ENCODE measurements at regions not wholly inside any gene's neighbourhood (a gene's known extent, or its start where the extent isn't known, plus 50 kb on each side); places are given as distances from the start of the nearest gene placed in this dataset.

DNA sequence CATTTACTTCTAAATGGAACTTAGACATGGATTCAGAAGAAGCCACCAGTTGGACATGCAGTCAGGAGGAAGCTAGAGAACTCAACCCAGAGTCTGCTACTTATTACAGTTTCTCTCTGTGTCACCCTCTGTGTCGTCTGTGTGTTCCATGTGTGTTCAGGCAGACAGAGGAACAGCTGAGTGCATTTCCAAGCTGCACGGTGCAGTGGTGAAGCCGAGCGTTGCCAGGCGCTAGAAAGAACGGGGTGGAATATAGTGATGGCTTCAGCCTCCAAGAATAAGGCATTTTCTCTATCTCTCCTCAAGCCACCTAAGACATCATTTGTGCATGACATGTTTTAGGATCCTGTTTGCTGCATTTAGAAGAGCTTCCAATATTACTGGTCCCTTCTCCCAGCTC is 101.1 kb upstream of the CCL2 start:
- Histone ChIP-seq H3K27me3 (ENCODE audit: control insufficient read depth, insufficient read depth, low read length) (peaks cover 47% of the 10 kb centered on the region), H3K27ac (ENCODE audit: insufficient read depth, low read length) (no peak overlapping the region), H3K4ac (ENCODE audit: low read depth, low read length) (no peak overlapping the region), H3K79me1 (ENCODE audit: low read depth in 1 of 2, low read length in 2 of 2) (no peaks in the 10 kb centered on the region), H3K9me1 (ENCODE audit: insufficient read depth, low read length) (no peaks in the 10 kb centered on the region), H3K36me3 (ENCODE audit: control insufficient read depth, insufficient read depth, low read length) (no peaks in the 10 kb centered on the region), H2BK15ac (ENCODE audit: low read depth, low read length) (no peak overlapping the region), H3K4me3 (ENCODE audit: insufficient read depth, low read depth, low read length) (no peak overlapping the region), H3K14ac (replicated peaks; ENCODE audit: low read depth, low read length) (no peak overlapping the region), H4K20me1 (ENCODE audit: insufficient read depth, low read length) (no peaks in the 10 kb centered on the region), H2AK5ac (ENCODE audit: low read depth, low read length) (no peak overlapping the region), H3K23ac (ENCODE audit: low read depth, low read length) (no peak overlapping the region), H4K5ac (ENCODE audit: low read depth, low read length) (no peak overlapping the region), H2BK5ac (ENCODE audit: low read depth, low read length, poor library complexity, severe bottlenecking) (no peak overlapping the region), H3K9me3 (ENCODE audit: control insufficient read depth, insufficient read depth, low read length) (no peaks in the 10 kb centered on the region; the same call in 1 of the 2 replicates), H4K8ac (ENCODE audit: low read depth in 2 of 2, low read length in 2 of 2) (no peak overlapping the region), H2BK120ac (ENCODE audit: low read depth, low read length) (no peak overlapping the region), H3K56ac (ENCODE audit: extremely low read depth, insufficient read depth, low read length) (no peak overlapping the region), H2AK9ac (replicated peaks; ENCODE audit: low read depth, low read length, poor library complexity) (no peak overlapping the region), H2BK20ac (ENCODE audit: low read depth, low read length) (no peak overlapping the region), H3K4me1 (ENCODE audit: control insufficient read depth, insufficient read depth, low read length) (no peaks in the 10 kb centered on the region), H3K4me2 (ENCODE audit: low read depth, low read length) (no peak overlapping the region), H3K18ac (ENCODE audit: low read depth, low read length) (no peak overlapping the region), H2AFZ (replicated peaks; ENCODE audit: low read length, poor library complexity) (no peak overlapping the region), H4K91ac (ENCODE audit: insufficient read depth, low read depth, low read length) (no peak overlapping the region), H3K9ac (ENCODE audit: low read depth, low read length) (no peak overlapping the region)
- BruUV-seq (replicated peaks), result no TSS peak
- dilution Hi-C loops (cut with HindIII; ENCODE audit: low sequenced_read_pairs, unreplicated experiment) (no loop called here), in situ Hi-C loops (cut with MboI; ENCODE audit: low sequenced_read_pairs) (no loop called here), intact Hi-C loops (cut with micrococcal nuclease) (no loop called here)
- ATAC-seq (ENCODE audit: low read depth) (no peak), DNase-seq (no peak)
- CTCF ChIA-PET, result no interaction called here
- TF ChIP-seq MXI1 (IDR thresholded peaks at IDR 0.05; ENCODE audit: borderline replicate concordance, low read depth, low read length) (no peak), RCOR1 (IDR thresholded peaks at IDR 0.05; ENCODE audit: insufficient replicate concordance, low read length) (no peak), USF2 (IDR thresholded peaks at IDR 0.05; ENCODE audit: low read depth, low read length) (no peak), RAD21 (IDR thresholded peaks at IDR 0.05; ENCODE audit: low read length) (no peak), NFE2L2 (IDR thresholded peaks at IDR 0.05; ENCODE audit: low read depth, low read length) (no peak), MAFK (IDR thresholded peaks at IDR 0.05; ENCODE audit: low read depth, low read length) (no peak), FOS (IDR thresholded peaks at IDR 0.05; ENCODE audit: low read depth, low read length) (no peak), SMC3 (IDR thresholded peaks at IDR 0.05; ENCODE audit: low read depth, low read length) (no peak), RFX5 (IDR thresholded peaks at IDR 0.05; ENCODE audit: low read depth, low read length) (no peak), CHD1 (IDR thresholded peaks at IDR 0.05; ENCODE audit: low read depth, low read length) (no peak)
- TF ChIP-seq, protein P1, sequence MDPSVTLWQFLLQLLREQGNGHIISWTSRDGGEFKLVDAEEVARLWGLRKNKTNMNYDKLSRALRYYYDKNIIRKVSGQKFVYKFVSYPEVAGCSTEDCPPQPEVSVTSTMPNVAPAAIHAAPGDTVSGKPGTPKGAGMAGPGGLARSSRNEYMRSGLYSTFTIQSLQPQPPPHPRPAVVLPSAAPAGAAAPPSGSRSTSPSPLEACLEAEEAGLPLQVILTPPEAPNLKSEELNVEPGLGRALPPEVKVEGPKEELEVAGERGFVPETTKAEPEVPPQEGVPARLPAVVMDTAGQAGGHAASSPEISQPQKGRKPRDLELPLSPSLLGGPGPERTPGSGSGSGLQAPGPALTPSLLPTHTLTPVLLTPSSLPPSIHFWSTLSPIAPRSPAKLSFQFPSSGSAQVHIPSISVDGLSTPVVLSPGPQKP (IDR thresholded peaks at IDR 0.05; ENCODE audit: borderline replicate concordance, low read depth, low read length), result no peak
- TF ChIP-seq, protein P2, sequence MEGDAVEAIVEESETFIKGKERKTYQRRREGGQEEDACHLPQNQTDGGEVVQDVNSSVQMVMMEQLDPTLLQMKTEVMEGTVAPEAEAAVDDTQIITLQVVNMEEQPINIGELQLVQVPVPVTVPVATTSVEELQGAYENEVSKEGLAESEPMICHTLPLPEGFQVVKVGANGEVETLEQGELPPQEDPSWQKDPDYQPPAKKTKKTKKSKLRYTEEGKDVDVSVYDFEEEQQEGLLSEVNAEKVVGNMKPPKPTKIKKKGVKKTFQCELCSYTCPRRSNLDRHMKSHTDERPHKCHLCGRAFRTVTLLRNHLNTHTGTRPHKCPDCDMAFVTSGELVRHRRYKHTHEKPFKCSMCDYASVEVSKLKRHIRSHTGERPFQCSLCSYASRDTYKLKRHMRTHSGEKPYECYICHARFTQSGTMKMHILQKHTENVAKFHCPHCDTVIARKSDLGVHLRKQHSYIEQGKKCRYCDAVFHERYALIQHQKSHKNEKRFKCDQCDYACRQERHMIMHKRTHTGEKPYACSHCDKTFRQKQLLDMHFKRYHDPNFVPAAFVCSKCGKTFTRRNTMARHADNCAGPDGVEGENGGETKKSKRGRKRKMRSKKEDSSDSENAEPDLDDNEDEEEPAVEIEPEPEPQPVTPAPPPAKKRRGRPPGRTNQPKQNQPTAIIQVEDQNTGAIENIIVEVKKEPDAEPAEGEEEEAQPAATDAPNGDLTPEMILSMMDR (conservative IDR thresholded peaks at IDR 0.05; ENCODE audit: low read depth, low read length), result no peak
- no CpG with 5 or more reads among the region's 6 CpGs for WGBS, 2 experiments (ENCODE audit: extremely low coverage in 2 of 2, insufficient read length in 1 of 2)
- POLR2A ChIA-PET (ENCODE audit: unreplicated experiment), result no interaction called here

All from IMR-90 (cell line).